SJCRH30 (cell line): ENCODE measurements at regions not wholly inside any gene's neighbourhood (a gene's known extent, or its start where the extent isn't known, plus 50 kb on each side); places are given as distances from the start of the nearest gene placed in this dataset.
"Not testable (repeated sequence)": the region's sequence is repeated elsewhere in the genome, so short reads cannot be mapped to it uniquely, and the experiment has no call there.

ENCODE experiments used
- DNase-seq, 2 experiments: peaks; one replicate each; pipeline ENCODE4 v3.0.0-alpha.2; 2015 to 2020
- H3K27ac ChIP-seq: fragments of 250-450 bp; sonication (Bioruptor Pico); 2 replicates; pipeline ENCODE4 v1.5.1; 2020; ENCODE audit warnings: mild to moderate bottlenecking, moderate library complexity
- H3K27me3 ChIP-seq: fragments of 250-450 bp; sonication (Bioruptor Pico); 2 replicates; pipeline ENCODE4 v1.5.1; 2020; ENCODE audit warnings: mild to moderate bottlenecking, moderate library complexity
- H3K36me3 ChIP-seq: fragments of 250-450 bp; sonication (Bioruptor Pico); 2 replicates; pipeline ENCODE4 v1.5.1; 2020; ENCODE audit warnings: mild to moderate bottlenecking, moderate library complexity
- H3K4me1 ChIP-seq: fragments of 250-450 bp; sonication (Bioruptor Pico); 2 replicates; pipeline ENCODE4 v1.5.1; 2020; ENCODE audit warnings: mild to moderate bottlenecking, moderate library complexity
- H3K4me3 ChIP-seq: fragments of 250-450 bp; sonication (Bioruptor Pico); 2 replicates; pipeline ENCODE4 v1.5.1; 2020; ENCODE audit warnings: mild to moderate bottlenecking, moderate library complexity
- H3K9me3 ChIP-seq: fragments of 250-450 bp; sonication (Bioruptor Pico); replicated peaks from 2 replicates; pipeline ENCODE4 v1.5.1; 2020; ENCODE audit warnings: mild to moderate bottlenecking, moderate library complexity

- Histone ChIP-seq H3K4me3 (no peak overlapping the region), H3K36me3 (no peaks in the 10 kb centered on the region), H3K9me3 (no peaks in the 10 kb centered on the region), H3K4me1 (no peaks in the 10 kb centered on the region), H3K27me3 (no peaks in the 10 kb centered on the region), H3K27ac (no peak overlapping the region)
- DNase-seq = no peak
Observed at GRCh38 chr10:62475551-62475950, 101.4 kb downstream of the ZNF365 start.

- H3K27ac ChIP-seq = no peak overlapping the region
- no peaks in the 10 kb centered on the region for H3K9me3 ChIP-seq
- no peak overlapping the region for H3K4me3 ChIP-seq
- H3K36me3 ChIP-seq = no peaks in the 10 kb centered on the region
- H3K27me3 ChIP-seq = no peaks in the 10 kb centered on the region
- no peaks in the 10 kb centered on the region for H3K4me1 ChIP-seq
- DNase-seq = no peak
Observed at GRCh38 chr10:62479523-62479922, 105.4 kb downstream of the ZNF365 start.

- H3K4me3 ChIP-seq = no peak overlapping the region
- DNase-seq = no peak
- no peaks in the 10 kb centered on the region for H3K9me3 ChIP-seq
- no peaks in the 10 kb centered on the region for H3K36me3 ChIP-seq
- no peaks in the 10 kb centered on the region for H3K4me1 ChIP-seq
- H3K27ac ChIP-seq = no peak overlapping the region
- no peaks in the 10 kb centered on the region for H3K27me3 ChIP-seq
Observed at GRCh38 chr10:62480196-62480595, 106.0 kb downstream of the ZNF365 start.

- Histone ChIP-seq H3K4me1 (no peaks in the 10 kb centered on the region), H3K4me3 (no peak overlapping the region)
- DNase-seq = no peak
Observed at GRCh38 chr10:62482581-62482980, 108.4 kb downstream of the ZNF365 start.

GRCh38 chr10:62491597-62491996 lies 117.4 kb downstream of the ZNF365 start:
- no peak overlapping the region for H3K27ac ChIP-seq
- no peak overlapping the region for H3K4me3 ChIP-seq
- no peaks in the 10 kb centered on the region for H3K36me3 ChIP-seq
- no peaks in the 10 kb centered on the region for H3K27me3 ChIP-seq
- DNase-seq = no peak
- no peaks in the 10 kb centered on the region for H3K4me1 ChIP-seq
- no peaks in the 10 kb centered on the region for H3K9me3 ChIP-seq

More at GRCh38 chr10:62482581-62482980, 108.4 kb downstream of the ZNF365 start:
- H3K27me3 ChIP-seq = no peaks in the 10 kb centered on the region
- no peak overlapping the region for H3K27ac ChIP-seq
- no peaks in the 10 kb centered on the region for H3K36me3 ChIP-seq
- no peaks in the 10 kb centered on the region for H3K9me3 ChIP-seq

- DNase-seq = peak in 1 of 2 experiments; percentile 27
Observed at GRCh38 chr10:62492012-62492869, 118.1 kb downstream of the ZNF365 start.

GRCh38 chr10:62492870-62493180 lies 118.7 kb downstream of the ZNF365 start:
- Histone ChIP-seq H3K27me3 (no peaks in the 10 kb centered on the region), H3K4me3 (no peak overlapping the region), H3K9me3 (no peaks in the 10 kb centered on the region), H3K4me1 (no peaks in the 10 kb centered on the region), H3K36me3 (no peaks in the 10 kb centered on the region), H3K27ac (no peak overlapping the region)
- no peak for DNase-seq

More at GRCh38 chr10:62492012-62492869, 118.1 kb downstream of the ZNF365 start:
- H3K4me3 ChIP-seq = no peak overlapping the region
- no peaks in the 10 kb centered on the region for H3K27me3 ChIP-seq
- no peaks in the 10 kb centered on the region for H3K9me3 ChIP-seq
- H3K36me3 ChIP-seq = no peaks in the 10 kb centered on the region
- no peak overlapping the region for H3K27ac ChIP-seq
- H3K4me1 ChIP-seq = no peaks in the 10 kb centered on the region

GRCh38 chr10:62496925-62497324 lies 122.8 kb downstream of the ZNF365 start:
- DNase-seq = no peak

GRCh38 chr10:62498271-62498670 lies 124.1 kb downstream of the ZNF365 start:
- Histone ChIP-seq H3K4me3 (no peak overlapping the region), H3K27ac (no peak overlapping the region), H3K36me3 (no peaks in the 10 kb centered on the region), H3K27me3 (no peaks in the 10 kb centered on the region), H3K9me3 (no peaks in the 10 kb centered on the region), H3K4me1 (no peaks in the 10 kb centered on the region)
- peak in 1 of 2 experiments; percentile 9 for DNase-seq

More at GRCh38 chr10:62496925-62497324, 122.8 kb downstream of the ZNF365 start:
- H3K36me3 ChIP-seq = no peaks in the 10 kb centered on the region
- no peaks in the 10 kb centered on the region for H3K9me3 ChIP-seq
- H3K27ac ChIP-seq = no peak overlapping the region
- no peaks in the 10 kb centered on the region for H3K4me1 ChIP-seq
- no peak overlapping the region for H3K4me3 ChIP-seq
- H3K27me3 ChIP-seq = no peaks in the 10 kb centered on the region

GRCh38 chr10:62500116-62500515 lies 125.9 kb downstream of the ZNF365 start:
- not testable (repeated sequence) for H3K27me3 ChIP-seq, H3K4me1 ChIP-seq, H3K9me3 ChIP-seq, H3K27ac ChIP-seq, H3K4me3 ChIP-seq, DNase-seq, H3K36me3 ChIP-seq

GRCh38 chr10:62501547-62501946 lies 127.4 kb downstream of the ZNF365 start:
- Histone ChIP-seq H3K4me1 (no peaks in the 10 kb centered on the region), H3K9me3 (no peaks in the 10 kb centered on the region), H3K4me3 (no peak overlapping the region), H3K27me3 (no peaks in the 10 kb centered on the region), H3K36me3 (no peaks in the 10 kb centered on the region), H3K27ac (no peak overlapping the region)
- DNase-seq = no peak

- Histone ChIP-seq H3K36me3 (no peaks in the 10 kb centered on the region), H3K9me3 (no peaks in the 10 kb centered on the region), H3K27ac (no peak overlapping the region), H3K4me1 (no peaks in the 10 kb centered on the region), H3K27me3 (no peaks in the 10 kb centered on the region), H3K4me3 (no peak overlapping the region)
- DNase-seq = no peak
Observed at GRCh38 chr10:62502995-62503613, 128.9 kb downstream of the ZNF365 start.

GRCh38 chr10:62503872-62504271 lies 129.7 kb downstream of the ZNF365 start:
- no peak overlapping the region for H3K27ac ChIP-seq
- no peaks in the 10 kb centered on the region for H3K9me3 ChIP-seq
- no peaks in the 10 kb centered on the region for H3K27me3 ChIP-seq
- no peak for DNase-seq
- H3K36me3 ChIP-seq = no peaks in the 10 kb centered on the region
- no peak overlapping the region for H3K4me3 ChIP-seq
- no peaks in the 10 kb centered on the region for H3K4me1 ChIP-seq

GRCh38 chr10:62506371-62506770 lies 132.2 kb downstream of the ZNF365 start:
- H3K9me3 ChIP-seq = no peaks in the 10 kb centered on the region
- H3K4me1 ChIP-seq = no peaks in the 10 kb centered on the region
- no peak for DNase-seq
- H3K27me3 ChIP-seq = no peaks in the 10 kb centered on the region
- no peak overlapping the region for H3K4me3 ChIP-seq
- no peak overlapping the region for H3K27ac ChIP-seq
- no peaks in the 10 kb centered on the region for H3K36me3 ChIP-seq

- H3K27me3 ChIP-seq = no peaks in the 10 kb centered on the region
- no peaks in the 10 kb centered on the region; the same call in 1 of the 2 replicates for H3K4me1 ChIP-seq
- no peak for DNase-seq
- H3K4me3 ChIP-seq = no peak overlapping the region
- H3K36me3 ChIP-seq = no peaks in the 10 kb centered on the region
- H3K27ac ChIP-seq = no peak overlapping the region
- no peaks in the 10 kb centered on the region for H3K9me3 ChIP-seq
Observed at GRCh38 chr10:62511238-62511637, 137.1 kb downstream of the ZNF365 start.
